K562 (cell line): ENCODE measurements at regions not wholly inside any gene's neighbourhood (a gene's known extent, or its start where the extent isn't known, plus 50 kb on each side); places are given as distances from the start of the nearest gene placed in this dataset.

Experiments
- ARNT ChIP-seq, 2 experiments: fragments of 450-650 bp; IDR thresholded peaks; 2 replicates each; pipeline ENCODE4 v1.6.1; 2016; ENCODE audit warnings: mild to moderate bottlenecking in 1 of 2
- BRD4 ChIP-seq: fragments of 200-600 bp; sonication (generic); IDR thresholded peaks from 2 replicates; pipeline ENCODE4 v1.6.1; 2017; ENCODE audit warnings: inconsistent platforms
- CHD4 ChIP-seq: fragments of 200-600 bp; sonication (generic); IDR thresholded peaks from 3 replicates; pipeline ENCODE4 v1.6.1; 2012; ENCODE audit warnings: low read depth, mild to moderate bottlenecking, mixed read lengths, low read length, inconsistent platforms; ENCODE audit not compliant: insufficient read depth, insufficient replicate concordance, poor library complexity, severe bottlenecking
- CTCF ChIP-seq, 3 experiments: IDR thresholded peaks in 2 of 3; conservative IDR thresholded peaks in 1 of 3; 2 replicates each; pipeline ENCODE4 v1.5.1; 2011 to 2012; ENCODE audit warnings: low read length in 3 of 3, mild to moderate bottlenecking in 3 of 3, control low read depth in 2 of 3, improper control_type of control experiment in 1 of 3, inconsistent platforms in 1 of 3, low read depth in 1 of 3, mixed read lengths in 1 of 3, moderate library complexity in 1 of 3; ENCODE audit not compliant: insufficient read depth in 2 of 3
- E2F5 ChIP-seq: sonication (generic); formaldehyde crosslinking; IDR thresholded peaks from 2 replicates; pipeline ENCODE4 v1.8.0; 2022; ENCODE audit warnings: mild to moderate bottlenecking, missing genetic modification reagents
- E4F1 ChIP-seq: fragments of 250-450 bp; sonication (Bioruptor Pico); IDR thresholded peaks from 2 replicates; pipeline ENCODE4 v1.5.0; 2021; ENCODE audit warnings: mild to moderate bottlenecking, borderline replicate concordance
- EZH2 ChIP-seq: IDR thresholded peaks from 2 replicates; pipeline ENCODE4 v1.6.1; 2012; ENCODE audit warnings: low read depth, mild to moderate bottlenecking, inconsistent platforms, low read length, borderline replicate concordance
- NFIC ChIP-seq: fragments of 450-650 bp; IDR thresholded peaks from 2 replicates; pipeline ENCODE4 v1.6.1; 2017; ENCODE audit warnings: mild to moderate bottlenecking, inconsistent platforms
- ZNF583 ChIP-seq: fragments of 250-450 bp; sonication (Bioruptor Pico); IDR thresholded peaks from 2 replicates; pipeline ENCODE4 v1.4.0; 2020

- TF ChIP-seq ARNT (IDR thresholded peaks at IDR 0.05) (no peak), E4F1 (CRISPR knock-in tag) (no peak), CHD4 (no peak), ZNF583 (CRISPR knock-in tag) (no peak), E2F5 (CRISPR knock-in tag) (no peak), CTCF (IDR thresholded peaks at IDR 0.05 in 2 of 3, conservative IDR thresholded peaks at IDR 0.05 in 1 of 3; ENCODE audit: insufficient read depth in 2 of 3, low read depth in 1 of 3, low read length in 3 of 3) (no peak), BRD4 (no peak), EZH2 (no peak), NFIC (no peak)
Observed at GRCh38 chr1:116460261-116460660, 87.2 kb downstream of the ATP1A1 start.
